ENCODE measurements at regions not wholly inside any gene's neighbourhood (a gene's known extent, or its start where the extent isn't known, plus 50 kb on each side); places are given as distances from the start of the nearest gene placed in this dataset.
"Not testable (repeated sequence)": the region's sequence is repeated elsewhere in the genome, so short reads cannot be mapped to it uniquely, and the experiment has no call there.

DNA sequence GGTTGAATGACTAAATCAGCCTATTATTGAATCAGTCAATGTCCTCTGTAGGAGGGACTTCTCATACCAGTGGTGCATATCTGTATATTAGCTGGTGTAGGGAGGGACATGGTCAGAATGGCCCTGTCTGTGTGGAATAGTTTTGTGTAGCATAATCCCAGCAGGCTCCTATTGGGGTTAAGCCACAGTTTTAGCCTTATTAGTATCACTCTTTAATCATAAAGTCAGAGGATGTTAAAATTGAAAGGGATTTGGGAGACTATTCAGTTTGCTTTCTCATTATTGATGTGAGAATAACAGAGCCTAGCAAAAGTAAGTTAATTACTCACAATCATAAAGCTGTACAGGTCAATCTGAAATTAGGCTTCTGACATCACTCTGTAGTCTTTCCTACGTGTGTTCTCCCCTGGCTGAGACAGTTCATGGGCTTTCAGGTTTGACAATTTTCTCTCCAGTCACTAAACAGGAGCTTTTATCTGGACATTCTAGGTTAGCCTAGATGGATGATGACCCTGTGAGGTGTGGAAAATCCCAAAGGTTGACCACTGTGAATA is 99.2 kb upstream of the ERV3-1 start:
- TF ChIP-seq CTCF (IDR thresholded peaks at IDR 0.05; ENCODE audit: insufficient read depth, low read depth, low read length); EZH2 (IDR thresholded peaks at IDR 0.05; ENCODE audit: insufficient read depth, low read length): not testable (repeated sequence)
